ENCODE measurements at regions not wholly inside any gene's neighbourhood (a gene's known extent, or its start where the extent isn't known, plus 50 kb on each side); places are given as distances from the start of the nearest gene placed in this dataset.
"Not testable (repeated sequence)": the region's sequence is repeated elsewhere in the genome, so short reads cannot be mapped to it uniquely, and the experiment has no call there.

DNA sequence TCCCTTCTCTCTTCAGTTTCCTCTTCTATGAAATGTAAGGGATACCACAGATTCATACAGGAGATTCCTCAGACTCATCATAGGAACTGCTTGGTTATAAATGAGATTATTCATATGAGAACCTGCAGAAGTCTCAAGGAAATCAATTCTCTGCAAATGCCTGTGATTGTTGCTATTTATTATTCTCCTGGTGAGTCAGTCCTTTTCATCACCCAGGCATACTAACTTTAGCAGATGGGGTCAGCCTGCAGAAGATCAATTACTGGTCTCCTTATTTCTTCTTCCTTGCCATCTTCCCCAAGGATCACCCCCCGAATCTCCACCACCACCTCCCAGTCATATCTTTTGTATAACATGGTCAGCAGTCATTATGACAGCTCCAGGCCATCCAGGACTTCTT, 53.8 kb upstream of the DCP1A start:
- DNase-seq: no peak

GRCh38 chr3:53402326-53402725, 55.0 kb upstream of the DCP1A start:
- DNase-seq: no peak

GRCh38 chr3:53411371-53411770, 64.0 kb upstream of the DCP1A start:
- no peak for DNase-seq

DNA sequence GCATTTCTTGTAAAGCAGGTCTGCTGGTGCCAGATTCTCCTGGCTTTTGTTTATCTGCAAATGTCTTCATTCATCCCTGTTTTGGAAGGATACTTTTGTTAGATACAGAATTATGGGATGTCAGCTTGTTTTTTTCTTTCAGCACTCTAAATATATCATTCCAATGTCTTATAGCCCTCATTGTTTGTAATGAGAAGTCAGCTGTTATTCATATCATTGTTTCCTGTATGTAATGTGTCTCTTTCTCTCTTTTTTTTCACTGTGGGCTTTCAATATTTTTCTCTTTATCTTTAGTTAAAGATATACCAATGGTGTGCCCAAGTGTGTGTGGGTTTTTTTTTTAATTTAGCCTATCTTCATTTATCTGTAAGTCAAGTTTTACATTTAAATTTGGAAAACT, 65.6 kb upstream of the DCP1A start:
- DNase-seq: peak; percentile 11

GRCh38 chr3:53416530-53416929, 69.2 kb upstream of the DCP1A start:
- no peak for DNase-seq

GRCh38 chr3:53420831-53421230, 73.5 kb upstream of the DCP1A start:
- no peak for DNase-seq

DNA sequence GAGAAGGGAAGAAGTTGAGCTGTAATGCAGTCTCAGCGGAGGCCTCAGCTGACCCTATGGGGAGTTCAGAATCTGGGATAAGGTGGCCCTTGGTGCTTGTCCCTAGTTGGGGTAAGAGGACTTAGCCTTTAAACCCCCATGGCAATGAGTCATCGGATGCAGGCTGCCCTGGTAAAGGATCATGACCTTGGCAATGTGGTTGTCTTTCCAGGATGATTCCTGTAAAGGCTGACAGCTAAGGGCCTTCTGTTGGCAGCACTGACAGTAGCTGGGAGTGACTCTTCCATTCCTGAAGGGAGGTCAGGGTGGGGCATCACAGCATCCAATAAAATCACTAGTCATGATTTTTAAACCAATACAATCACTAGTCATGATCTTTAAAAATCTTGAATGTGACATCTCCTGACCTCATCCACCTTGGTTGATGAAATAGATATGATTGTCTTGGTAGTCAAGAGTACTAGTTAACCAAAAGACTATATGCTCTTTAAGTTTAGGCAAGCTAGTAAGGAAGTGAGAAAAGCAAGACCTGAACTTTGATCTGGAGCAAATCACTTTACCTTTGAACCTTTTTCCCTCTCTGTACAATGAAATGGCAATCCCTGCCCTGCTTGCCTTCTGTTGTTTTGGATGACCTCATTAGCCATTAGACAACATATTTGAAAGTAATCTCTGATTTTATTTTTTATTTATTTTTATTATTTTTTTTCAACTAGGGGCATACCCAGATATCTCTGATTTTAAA, 71.3 kb upstream of the CACNA1D start:
- DNase-seq: no peak

DNA sequence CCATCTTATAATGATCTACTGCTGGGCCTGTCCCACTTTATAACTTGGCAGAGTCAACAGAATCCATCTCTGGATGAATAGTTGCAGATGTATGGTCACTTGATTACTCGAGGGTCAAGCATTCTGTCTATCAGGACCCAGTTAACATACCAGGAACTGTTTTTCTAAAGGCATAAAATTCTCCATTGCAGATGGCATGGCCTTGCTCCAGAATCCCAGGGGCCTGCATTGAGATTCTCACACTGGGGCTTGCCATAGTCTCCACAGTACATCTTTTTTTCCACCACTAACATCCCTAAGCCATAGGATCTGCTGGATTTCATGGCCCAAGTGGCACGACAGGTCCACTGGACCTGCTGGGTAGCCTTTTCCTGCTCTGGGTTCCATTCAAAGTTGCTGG, 68.5 kb upstream of the CACNA1D start:
- DNase-seq: no peak

DNA sequence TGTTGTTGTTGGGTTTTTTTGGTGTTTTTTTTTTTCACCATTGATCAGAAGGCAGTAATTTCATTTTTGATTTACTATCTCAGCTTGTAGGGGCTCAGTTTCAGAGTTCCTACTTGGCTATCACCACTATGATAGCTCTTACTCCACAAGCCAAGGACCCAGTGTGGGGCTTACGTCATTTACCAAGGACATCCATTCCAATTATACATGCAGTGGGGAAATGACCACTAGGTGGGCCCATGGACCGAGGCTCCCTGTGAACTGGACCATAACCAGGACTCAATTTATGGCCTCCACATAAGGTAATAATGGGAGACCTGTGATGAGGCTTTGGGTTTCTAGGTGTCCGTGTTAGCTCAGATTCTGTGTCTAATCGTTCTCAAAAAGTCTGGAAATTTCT, 67.5 kb upstream of the CACNA1D start:
- DNase-seq: peak; percentile 32

DNA sequence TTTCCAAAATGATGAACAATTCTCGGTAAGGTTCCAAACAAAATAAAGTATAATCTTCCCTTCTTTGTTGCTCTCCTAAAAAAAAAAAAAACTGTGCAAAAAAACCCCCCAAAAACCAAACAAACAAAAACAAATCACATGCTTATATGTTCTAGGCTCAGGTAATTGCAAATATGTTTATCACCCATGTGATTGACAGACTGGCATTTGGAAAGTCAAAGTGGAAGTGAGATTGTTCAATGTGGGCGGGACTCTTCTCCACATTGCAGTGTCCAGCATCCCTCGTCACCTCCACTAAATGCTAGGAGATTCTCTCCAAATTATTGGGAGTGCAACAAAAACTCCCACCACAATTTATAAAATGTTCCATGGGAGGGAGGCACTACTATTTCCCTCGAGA, 57.6 kb upstream of the CACNA1D start:
- no peak for DNase-seq

GRCh38 chr3:53442863-53443262, 51.5 kb upstream of the CACNA1D start:
- DNase-seq: not testable (repeated sequence)

All from OCI-M1 (cell line).